ENCODE measurements at regions not wholly inside any gene's neighbourhood (a gene's known extent, or its start where the extent isn't known, plus 50 kb on each side); places are given as distances from the start of the nearest gene placed in this dataset.

DNA sequence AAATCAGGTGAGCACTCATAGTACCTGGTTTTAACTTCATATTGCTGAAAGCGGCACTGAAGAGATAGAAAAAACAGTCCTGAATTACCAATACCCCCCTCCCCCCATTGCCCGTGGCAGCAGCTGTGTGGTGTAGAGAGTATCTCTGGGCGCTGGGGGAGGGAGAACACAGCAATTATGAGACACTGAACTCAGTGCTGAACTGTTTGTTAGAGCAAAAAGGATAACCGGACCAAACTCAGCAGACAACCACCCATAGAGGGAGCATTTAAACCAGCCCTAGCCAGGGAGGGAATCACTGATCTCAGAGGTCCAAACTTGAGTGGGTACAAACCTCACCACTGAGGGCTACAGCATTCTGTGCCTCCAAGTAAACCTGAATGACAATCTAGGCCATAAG lies 457.4 kb upstream of the TEX13C start:
- no peak for TF ChIP-seq ZFP3 (CRISPR knock-in tag; IDR thresholded peaks at IDR 0.05)
- no peak for TF ChIP-seq CREB5 (CRISPR knock-in tag; IDR thresholded peaks at IDR 0.05; ENCODE audit: low read depth)
- TF ChIP-seq PATZ1 (CRISPR knock-in tag; IDR thresholded peaks at IDR 0.05; ENCODE audit: borderline replicate concordance) = no peak
- TF ChIP-seq TCF4 (CRISPR knock-in tag; IDR thresholded peaks at IDR 0.05; ENCODE audit: borderline replicate concordance) = no peak
- no peak for TF ChIP-seq OSR1 (CRISPR knock-in tag; IDR thresholded peaks at IDR 0.05)
- no peak for TF ChIP-seq BACH2 (CRISPR knock-in tag; IDR thresholded peaks at IDR 0.05; ENCODE audit: borderline replicate concordance)
- no peak for ATAC-seq

DNA sequence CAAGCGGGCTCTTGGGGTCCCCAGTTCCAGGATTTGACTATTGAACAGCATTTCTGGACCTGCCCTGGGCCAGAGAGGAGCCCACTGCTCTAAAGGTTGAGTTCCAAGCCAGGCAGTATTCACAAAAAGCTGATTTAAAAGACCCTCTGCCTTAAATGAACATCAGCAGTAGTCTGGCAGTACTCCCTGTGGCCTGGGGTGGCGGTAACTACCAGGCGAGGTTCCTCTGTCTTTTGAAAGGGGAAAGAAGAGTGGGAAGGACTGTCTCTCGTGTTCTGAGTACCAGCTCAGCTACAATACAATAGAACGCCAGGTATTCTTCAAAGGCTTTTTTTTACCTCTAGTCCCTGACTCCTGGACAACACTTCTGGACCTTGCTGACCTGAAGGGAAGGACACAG lies 456.4 kb upstream of the TEX13C start:
- ATAC-seq = no peak
- no peak for TF ChIP-seq ARNTL (CRISPR knock-in tag; IDR thresholded peaks at IDR 0.05; ENCODE audit: borderline replicate concordance, low read depth)
- TF ChIP-seq ZFP3 (CRISPR knock-in tag; IDR thresholded peaks at IDR 0.05) = no peak
- no peak for TF ChIP-seq SNAI2 (CRISPR knock-in tag; IDR thresholded peaks at IDR 0.05)
- no peak for TF ChIP-seq ISL1 (CRISPR knock-in tag; IDR thresholded peaks at IDR 0.05)
- no peak for TF ChIP-seq BACH2 (CRISPR knock-in tag; IDR thresholded peaks at IDR 0.05; ENCODE audit: borderline replicate concordance)
- TF ChIP-seq CSDC2 (CRISPR knock-in tag; IDR thresholded peaks at IDR 0.05) = no peak
- TF ChIP-seq ZNF565 (CRISPR knock-in tag; conservative IDR thresholded peaks at IDR 0.05; ENCODE audit: low read depth) = no peak
- TF ChIP-seq RARB (CRISPR knock-in tag; IDR thresholded peaks at IDR 0.05) = no peak
- TF ChIP-seq GLIS3 (CRISPR knock-in tag; IDR thresholded peaks at IDR 0.05) = no peak
- no peak for TF ChIP-seq CREB5 (CRISPR knock-in tag; IDR thresholded peaks at IDR 0.05; ENCODE audit: low read depth)
- TF ChIP-seq, protein P1, sequence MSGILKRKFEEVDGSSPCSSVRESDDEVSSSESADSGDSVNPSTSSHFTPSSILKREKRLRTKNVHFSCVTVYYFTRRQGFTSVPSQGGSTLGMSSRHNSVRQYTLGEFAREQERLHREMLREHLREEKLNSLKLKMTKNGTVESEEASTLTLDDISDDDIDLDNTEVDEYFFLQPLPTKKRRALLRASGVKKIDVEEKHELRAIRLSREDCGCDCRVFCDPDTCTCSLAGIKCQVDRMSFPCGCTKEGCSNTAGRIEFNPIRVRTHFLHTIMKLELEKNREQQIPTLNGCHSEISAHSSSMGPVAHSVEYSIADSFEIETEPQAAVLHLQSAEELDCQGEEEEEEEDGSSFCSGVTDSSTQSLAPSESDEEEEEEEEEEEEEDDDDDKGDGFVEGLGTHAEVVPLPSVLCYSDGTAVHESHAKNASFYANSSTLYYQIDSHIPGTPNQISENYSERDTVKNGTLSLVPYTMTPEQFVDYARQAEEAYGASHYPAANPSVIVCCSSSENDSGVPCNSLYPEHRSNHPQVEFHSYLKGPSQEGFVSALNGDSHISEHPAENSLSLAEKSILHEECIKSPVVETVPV (CRISPR knock-in tag; IDR thresholded peaks at IDR 0.05) = no peak
- no peak for TF ChIP-seq OSR1 (CRISPR knock-in tag; IDR thresholded peaks at IDR 0.05)
- TF ChIP-seq TSHZ2 (CRISPR knock-in tag; IDR thresholded peaks at IDR 0.05) = no peak
- TF ChIP-seq PPARA (CRISPR knock-in tag; IDR thresholded peaks at IDR 0.05; ENCODE audit: borderline replicate concordance) = no peak

DNA sequence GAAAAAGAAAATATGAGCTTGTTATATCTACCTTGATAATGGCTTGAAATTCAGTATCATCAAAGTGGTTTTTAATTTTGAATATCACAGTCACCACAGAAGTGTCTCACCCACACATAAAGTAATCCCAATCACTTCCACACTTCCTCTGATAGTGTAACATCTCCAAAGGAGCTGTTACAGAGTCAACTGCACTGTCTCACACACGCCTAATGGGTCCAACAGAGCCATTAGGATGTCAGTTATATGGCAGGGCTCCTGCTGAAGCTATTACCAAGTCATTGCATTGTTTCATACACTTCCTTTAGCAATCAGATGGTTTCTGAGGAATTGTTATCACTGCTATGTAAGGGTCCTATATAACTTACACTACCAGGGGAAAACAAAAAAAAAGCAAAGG lies 432.1 kb upstream of the TEX13C start:
- no peak for ATAC-seq
- TF ChIP-seq CREB5 (CRISPR knock-in tag; IDR thresholded peaks at IDR 0.05; ENCODE audit: low read depth) (no peak), CSDC2 (CRISPR knock-in tag; IDR thresholded peaks at IDR 0.05) (no peak), TOX (CRISPR knock-in tag; IDR thresholded peaks at IDR 0.05; ENCODE audit: borderline replicate concordance) (no peak), ZC3H10 (CRISPR knock-in tag; IDR thresholded peaks at IDR 0.05) (no peak), ZNF8 (CRISPR knock-in tag; IDR thresholded peaks at IDR 0.05) (no peak), TSHZ2 (CRISPR knock-in tag; IDR thresholded peaks at IDR 0.05) (no peak), RARB (CRISPR knock-in tag; IDR thresholded peaks at IDR 0.05) (no peak), GLIS3 (CRISPR knock-in tag; IDR thresholded peaks at IDR 0.05) (no peak), TCF4 (CRISPR knock-in tag; IDR thresholded peaks at IDR 0.05; ENCODE audit: borderline replicate concordance) (no peak), ESRRG (CRISPR knock-in tag; IDR thresholded peaks at IDR 0.05) (no peak)
- TF ChIP-seq, protein P2, sequence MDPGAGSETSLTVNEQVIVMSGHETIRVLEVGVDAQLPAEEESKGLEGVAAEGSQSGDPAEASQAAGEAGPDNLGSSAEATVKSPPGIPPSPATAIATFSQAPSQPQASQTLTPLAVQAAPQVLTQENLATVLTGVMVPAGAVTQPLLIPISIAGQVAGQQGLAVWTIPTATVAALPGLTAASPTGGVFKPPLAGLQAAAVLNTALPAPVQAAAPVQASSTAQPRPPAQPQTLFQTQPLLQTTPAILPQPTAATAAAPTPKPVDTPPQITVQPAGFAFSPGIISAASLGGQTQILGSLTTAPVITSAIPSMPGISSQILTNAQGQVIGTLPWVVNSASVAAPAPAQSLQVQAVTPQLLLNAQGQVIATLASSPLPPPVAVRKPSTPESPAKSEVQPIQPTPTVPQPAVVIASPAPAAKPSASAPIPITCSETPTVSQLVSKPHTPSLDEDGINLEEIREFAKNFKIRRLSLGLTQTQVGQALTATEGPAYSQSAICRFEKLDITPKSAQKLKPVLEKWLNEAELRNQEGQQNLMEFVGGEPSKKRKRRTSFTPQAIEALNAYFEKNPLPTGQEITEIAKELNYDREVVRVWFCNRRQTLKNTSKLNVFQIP (CRISPR knock-in tag; IDR thresholded peaks at IDR 0.05; ENCODE audit: borderline replicate concordance, low read depth) = no peak
- TF ChIP-seq, protein P1 (CRISPR knock-in tag; IDR thresholded peaks at IDR 0.05) = no peak
